CD4-positive, alpha-beta T cell (primary cell): ENCODE measurements at regions not wholly inside any gene's neighbourhood (a gene's known extent, or its start where the extent isn't known, plus 50 kb on each side); places are given as distances from the start of the nearest gene placed in this dataset.

Experiments used
- ATAC-seq: fragments of 200-7000 bp; cut with Tn5 transposase; one replicate; pipeline ENCODE4 v1.10.0; 2022; ENCODE audit warnings: mild to moderate bottlenecking; ENCODE audit not compliant: poor library complexity
- CTCF ChIA-PET: fragments of 350-600 bp; sonication (Branson Sonifier 250); formaldehyde crosslinking; loops from one replicate; lab custom pipeline; 2021; ENCODE audit warnings: antibody characterized with exemption, inconsistent platforms; lab: Charles Lee
- POLR2A ChIA-PET: fragments of 350-600 bp; sonication (Branson Sonifier 250); formaldehyde crosslinking; loops from one replicate; lab custom pipeline; 2021; ENCODE audit warnings: antibody characterized with exemption, inconsistent platforms; lab: Charles Lee
- DNase-seq, 14 experiments: peaks; one replicate each; pipeline ENCODE4 v3.0.0-alpha.2; 2013 to 2020; ENCODE audit warnings: mixed read lengths in 2 of 14
- H3K27ac ChIP-seq, 2 donors: one replicate each; pipeline versions ENCODE4 v1.5.1 to v1.7.0; 2013; ENCODE audit warnings: low read length in 2 of 2, low read depth in 1 of 2, mild to moderate bottlenecking in 1 of 2
- H3K27me3 ChIP-seq, 2 experiments: 1 replicate in 1 of 2; 2 replicates in 1 of 2; pipeline versions ENCODE4 v1.6.1 to v1.7.0; 2013; ENCODE audit warnings: low read length in 2 of 2, control low read depth in 1 of 2, mild to moderate bottlenecking in 1 of 2, moderate library complexity in 1 of 2; ENCODE audit not compliant: insufficient read depth in 2 of 2, control insufficient read depth in 1 of 2
- H3K36me3 ChIP-seq: one replicate; pipeline ENCODE4 v1.6.1; 2013; ENCODE audit warnings: low read length, control low read depth; ENCODE audit not compliant: insufficient read depth
- H3K4me1 ChIP-seq: one replicate; pipeline ENCODE4 v1.6.1; 2013; ENCODE audit warnings: low read length, control low read depth; ENCODE audit not compliant: insufficient read depth
- H3K4me3 ChIP-seq: one replicate; pipeline ENCODE4 v1.5.1; 2013; ENCODE audit warnings: mild to moderate bottlenecking, low read length, moderate library complexity
- H3K9me3 ChIP-seq, 2 experiments: 1 replicate in 1 of 2; 2 replicates in 1 of 2; pipeline versions ENCODE4 v1.6.1 to v1.7.0; 2013; ENCODE audit warnings: low read length in 2 of 2, mild to moderate bottlenecking in 2 of 2, control low read depth in 1 of 2, moderate library complexity in 1 of 2; ENCODE audit not compliant: control insufficient read depth in 1 of 2, insufficient read depth in 1 of 2
- H3K27ac Mint-ChIP-seq: one replicate; pipeline ENCODE4 v1.8.0; 2020; ENCODE audit warnings: mixed read lengths
- H3K27me3 Mint-ChIP-seq: one replicate; pipeline ENCODE4 v1.8.0; 2021; ENCODE audit warnings: mixed read lengths
- H3K36me3 Mint-ChIP-seq: one replicate; pipeline ENCODE4 v1.8.0; 2021; ENCODE audit warnings: low read depth, mixed read lengths
- H3K4me1 Mint-ChIP-seq: one replicate; pipeline ENCODE4 v1.8.0; 2021; ENCODE audit warnings: low read depth, mixed read lengths
- H3K4me3 Mint-ChIP-seq: one replicate; pipeline ENCODE4 v1.8.0; 2020; ENCODE audit warnings: mild to moderate bottlenecking, mixed read lengths
- H3K9me3 Mint-ChIP-seq: one replicate; pipeline ENCODE4 v1.8.0; 2020; ENCODE audit warnings: mixed read lengths
- intact Hi-C, 2 experiments: fragments of 100-400 bp; cut with DNase I in 1 of 2; cut with micrococcal nuclease in 1 of 2; formaldehyde crosslinking; loops; one replicate each; pipeline versions ENCODE4 v1.15.1 to v1.9.0; 2023 to 2025; cut with DNase I, micrococcal nuclease
- TF ChIP-seq, protein P1 (sequence below): fragments of 200-600 bp; IDR thresholded peaks from one replicate; pipeline ENCODE4 v1.8.0; 2022; ENCODE audit warnings: antibody characterized with exemption, mild to moderate bottlenecking

DNA sequence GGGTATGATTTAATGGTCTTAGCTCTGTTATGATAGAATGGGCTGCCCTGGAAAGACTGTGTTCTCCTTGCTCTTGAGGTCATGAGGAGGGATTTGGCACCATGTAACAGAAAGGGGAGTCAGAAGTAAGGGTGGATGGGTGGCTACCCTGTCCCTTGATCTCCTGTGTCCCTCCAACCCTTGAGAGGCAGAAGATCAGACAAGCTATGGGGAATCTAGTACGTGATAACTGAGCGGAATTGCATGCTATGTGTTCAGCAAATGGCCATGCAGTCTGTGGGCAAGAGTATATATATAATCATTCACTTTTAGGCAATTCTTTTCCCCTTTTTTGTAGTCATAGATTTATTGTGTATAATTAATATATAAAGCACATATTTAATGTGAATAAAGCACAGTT lies 174.9 kb downstream of the SEC23IP start:
- no peak overlapping the region for H3K4me3 ChIP-seq
- CTCF ChIA-PET: no interaction called here
- H3K27ac ChIP-seq: no peak overlapping the region
- Mint-ChIP-seq H3K36me3 (no peaks in the 10 kb centered on the region), H3K4me1 (no peaks in the 10 kb centered on the region), H3K27ac (no peak overlapping the region), H3K9me3 (peaks cover 16% of the 10 kb centered on the region), H3K4me3 (no peak overlapping the region), H3K27me3 (peaks cover 57% of the 10 kb centered on the region)
- no peaks in the 10 kb centered on the region for H3K4me1 ChIP-seq
- intact Hi-C loops: no loop called here
- TF ChIP-seq, protein P1, sequence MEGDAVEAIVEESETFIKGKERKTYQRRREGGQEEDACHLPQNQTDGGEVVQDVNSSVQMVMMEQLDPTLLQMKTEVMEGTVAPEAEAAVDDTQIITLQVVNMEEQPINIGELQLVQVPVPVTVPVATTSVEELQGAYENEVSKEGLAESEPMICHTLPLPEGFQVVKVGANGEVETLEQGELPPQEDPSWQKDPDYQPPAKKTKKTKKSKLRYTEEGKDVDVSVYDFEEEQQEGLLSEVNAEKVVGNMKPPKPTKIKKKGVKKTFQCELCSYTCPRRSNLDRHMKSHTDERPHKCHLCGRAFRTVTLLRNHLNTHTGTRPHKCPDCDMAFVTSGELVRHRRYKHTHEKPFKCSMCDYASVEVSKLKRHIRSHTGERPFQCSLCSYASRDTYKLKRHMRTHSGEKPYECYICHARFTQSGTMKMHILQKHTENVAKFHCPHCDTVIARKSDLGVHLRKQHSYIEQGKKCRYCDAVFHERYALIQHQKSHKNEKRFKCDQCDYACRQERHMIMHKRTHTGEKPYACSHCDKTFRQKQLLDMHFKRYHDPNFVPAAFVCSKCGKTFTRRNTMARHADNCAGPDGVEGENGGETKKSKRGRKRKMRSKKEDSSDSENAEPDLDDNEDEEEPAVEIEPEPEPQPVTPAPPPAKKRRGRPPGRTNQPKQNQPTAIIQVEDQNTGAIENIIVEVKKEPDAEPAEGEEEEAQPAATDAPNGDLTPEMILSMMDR: no peak
- H3K9me3 ChIP-seq: peaks cover 0 to 4% of the 10 kb centered on the region in 2 experiments
- no peak for ATAC-seq
- POLR2A ChIA-PET: no interaction called here
- no peak for DNase-seq
- peaks cover 15 to 16% of the 10 kb centered on the region in 2 experiments for H3K27me3 ChIP-seq
- no peaks in the 10 kb centered on the region for H3K36me3 ChIP-seq

DNA sequence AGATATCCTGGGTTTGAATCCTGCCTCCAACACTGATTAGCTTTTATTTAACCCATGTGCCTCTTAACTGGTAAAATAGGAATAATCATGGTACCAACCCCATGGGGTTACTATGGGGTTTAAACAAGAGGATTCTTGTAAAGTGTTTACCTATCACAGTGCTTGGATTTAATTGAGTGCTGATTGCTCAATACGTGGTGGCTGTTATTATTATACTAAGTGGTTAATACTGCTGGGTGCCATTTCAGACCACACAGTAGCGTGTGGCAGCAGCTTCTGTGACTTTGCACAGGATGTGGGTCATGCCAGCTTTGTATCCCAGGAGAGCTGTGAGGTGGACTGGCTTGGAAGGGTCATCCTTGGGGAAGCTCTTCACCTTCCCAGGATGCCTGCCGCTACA lies 177.2 kb downstream of the SEC23IP start:
- TF ChIP-seq, protein P1: no peak
- H3K27me3 Mint-ChIP-seq: peaks cover 52% of the 10 kb centered on the region
- H3K9me3 ChIP-seq: peaks cover 0 to 4% of the 10 kb centered on the region in 2 experiments
- H3K4me3 Mint-ChIP-seq: no peak overlapping the region
- no peak overlapping the region for H3K27ac Mint-ChIP-seq
- CTCF ChIA-PET: no interaction called here
- peaks cover 16% of the 10 kb centered on the region for H3K9me3 Mint-ChIP-seq
- H3K27me3 ChIP-seq: peaks cover 16 to 17% of the 10 kb centered on the region in 2 experiments
- no peaks in the 10 kb centered on the region for H3K36me3 Mint-ChIP-seq
- no peaks in the 10 kb centered on the region for H3K4me1 ChIP-seq
- no peak overlapping the region for H3K27ac ChIP-seq
- POLR2A ChIA-PET: no interaction called here
- ATAC-seq (no peak), DNase-seq (no peak)
- H3K36me3 ChIP-seq: no peaks in the 10 kb centered on the region
- intact Hi-C loops: no loop called here
- H3K4me3 ChIP-seq: no peak overlapping the region
- no peaks in the 10 kb centered on the region for H3K4me1 Mint-ChIP-seq

DNA sequence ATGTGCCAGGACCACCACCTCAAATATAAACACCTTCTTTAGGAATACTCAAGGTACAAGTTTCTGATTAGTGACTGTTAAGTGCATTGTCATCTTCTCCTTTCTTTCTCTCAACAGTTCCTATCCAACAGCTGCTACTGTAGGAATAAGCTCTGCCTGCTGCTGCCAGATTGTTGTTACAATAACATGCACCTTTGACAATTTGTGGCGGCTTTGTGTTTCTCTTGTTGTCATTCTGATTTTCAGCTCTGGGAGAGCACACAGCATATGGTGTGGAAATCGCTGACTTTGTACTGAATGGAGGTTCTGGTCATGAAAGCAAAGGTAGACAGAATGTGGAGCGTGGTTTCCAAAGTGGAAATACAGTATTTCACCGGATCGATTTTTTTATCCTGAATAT lies 182.8 kb downstream of the SEC23IP start:
- intact Hi-C loops: no loop called here
- H3K4me1 Mint-ChIP-seq: no peaks in the 10 kb centered on the region
- CTCF ChIA-PET: no interaction called here

More for the DNA sequence above, 182.8 kb downstream of the SEC23IP start:
- Mint-ChIP-seq H3K4me3 (no peak overlapping the region), H3K9me3 (no peaks in the 10 kb centered on the region), H3K27me3 (peaks cover 49% of the 10 kb centered on the region), H3K27ac (no peak overlapping the region), H3K36me3 (no peaks in the 10 kb centered on the region)
- ATAC-seq: no peak
- no peaks in the 10 kb centered on the region for H3K36me3 ChIP-seq
- no peak overlapping the region for H3K27ac ChIP-seq
- no peaks in the 10 kb centered on the region for H3K4me1 ChIP-seq
- POLR2A ChIA-PET: no interaction called here
- H3K27me3 ChIP-seq: peaks cover 7 to 12% of the 10 kb centered on the region in 2 experiments
- no peak for DNase-seq
- H3K4me3 ChIP-seq: no peak overlapping the region
- peaks cover 0 to 4% of the 10 kb centered on the region in 2 experiments for H3K9me3 ChIP-seq
- TF ChIP-seq, protein P1: no peak
